Glutamatergic neuron (in vitro differentiated cells): ENCODE measurements at regions not wholly inside any gene's neighbourhood (a gene's known extent, or its start where the extent isn't known, plus 50 kb on each side); places are given as distances from the start of the nearest gene placed in this dataset.
A peak's percentile ranks its signal among the peaks of the same experiment; 100 is the strongest.

Experiments
- DNase-seq: peaks from one replicate; pipeline ENCODE4 v3.0.0; 2022
- H3K27ac Mint-ChIP-seq: one replicate; pipeline ENCODE4 v1.8.0; 2020; ENCODE audit warnings: mild to moderate bottlenecking, mixed read lengths, inconsistent platforms; ENCODE audit not compliant: unreplicated experiment
- H3K27me3 Mint-ChIP-seq: one replicate; pipeline ENCODE4 v1.8.0; 2020; ENCODE audit warnings: mild to moderate bottlenecking, moderate library complexity, mixed read lengths, inconsistent platforms; ENCODE audit not compliant: unreplicated experiment
- H3K36me3 Mint-ChIP-seq: one replicate; pipeline ENCODE4 v1.8.0; 2020; ENCODE audit warnings: mild to moderate bottlenecking, mixed read lengths, inconsistent platforms; ENCODE audit not compliant: unreplicated experiment
- H3K4me1 Mint-ChIP-seq: one replicate; pipeline ENCODE4 v1.8.0; 2020; ENCODE audit warnings: mild to moderate bottlenecking, low read depth, mixed read lengths, inconsistent platforms; ENCODE audit not compliant: unreplicated experiment
- H3K4me3 Mint-ChIP-seq: one replicate; pipeline ENCODE4 v1.8.0; 2020; ENCODE audit warnings: mild to moderate bottlenecking, mixed read lengths, inconsistent platforms; ENCODE audit not compliant: unreplicated experiment
- H3K9me3 Mint-ChIP-seq: one replicate; pipeline ENCODE4 v1.8.0; 2020; ENCODE audit warnings: mild to moderate bottlenecking, moderate library complexity, mixed read lengths, inconsistent platforms; ENCODE audit not compliant: unreplicated experiment
- CTCF ChIP-seq: fragments of 200-600 bp; sonication (generic); IDR thresholded peaks from one replicate; pipeline ENCODE4 v1.5.0; 2021; ENCODE audit not compliant: partially characterized antibody, unreplicated experiment

- no peaks in the 10 kb centered on the region for H3K27me3 Mint-ChIP-seq
Observed at GRCh38 chr1:222938986-222939385, 124.1 kb downstream of the DISP1 start.

GRCh38 chr1:222940095-222940494 lies 125.3 kb downstream of the DISP1 start:
- H3K9me3 Mint-ChIP-seq, result no peaks in the 10 kb centered on the region
- H3K27me3 Mint-ChIP-seq, result no peaks in the 10 kb centered on the region
- TF ChIP-seq CTCF, result no peak
- no peak for DNase-seq
- no peak overlapping the region for H3K4me3 Mint-ChIP-seq
- no peaks in the 10 kb centered on the region for H3K36me3 Mint-ChIP-seq
- no peak overlapping the region for H3K27ac Mint-ChIP-seq
- H3K4me1 Mint-ChIP-seq, result peaks cover 6% of the 10 kb centered on the region

More at GRCh38 chr1:222938986-222939385, 124.1 kb downstream of the DISP1 start:
- Mint-ChIP-seq H3K36me3 (no peaks in the 10 kb centered on the region), H3K4me3 (no peak overlapping the region), H3K27ac (no peak overlapping the region), H3K9me3 (no peaks in the 10 kb centered on the region), H3K4me1 (peaks cover 6% of the 10 kb centered on the region)
- DNase-seq, result no peak
- TF ChIP-seq CTCF, result no peak

- no peak overlapping the region for H3K4me3 Mint-ChIP-seq
Observed at GRCh38 chr1:222940906-222941305, 126.1 kb downstream of the DISP1 start.

GRCh38 chr1:222941425-222941824 lies 126.6 kb downstream of the DISP1 start:
- Mint-ChIP-seq H3K27me3 (no peaks in the 10 kb centered on the region), H3K4me3 (no peak overlapping the region), H3K9me3 (no peaks in the 10 kb centered on the region), H3K4me1 (peaks cover 6% of the 10 kb centered on the region), H3K36me3 (no peaks in the 10 kb centered on the region), H3K27ac (peak overlapping the region; percentile 14)
- DNase-seq, result no peak
- no peak for TF ChIP-seq CTCF

More at GRCh38 chr1:222940906-222941305, 126.1 kb downstream of the DISP1 start:
- H3K36me3 Mint-ChIP-seq, result no peaks in the 10 kb centered on the region
- peaks cover 6% of the 10 kb centered on the region for H3K4me1 Mint-ChIP-seq
- DNase-seq, result no peak
- no peaks in the 10 kb centered on the region for H3K27me3 Mint-ChIP-seq
- no peaks in the 10 kb centered on the region for H3K9me3 Mint-ChIP-seq
- TF ChIP-seq CTCF, result no peak
- H3K27ac Mint-ChIP-seq, result no peak overlapping the region

- no peak overlapping the region for H3K4me3 Mint-ChIP-seq
- no peak overlapping the region for H3K27ac Mint-ChIP-seq
- no peaks in the 10 kb centered on the region for H3K9me3 Mint-ChIP-seq
- no peak for TF ChIP-seq CTCF
- no peaks in the 10 kb centered on the region for H3K4me1 Mint-ChIP-seq
- DNase-seq, result no peak
- no peaks in the 10 kb centered on the region for H3K27me3 Mint-ChIP-seq
- peaks cover 5% of the 10 kb centered on the region for H3K36me3 Mint-ChIP-seq
Observed at GRCh38 chr1:222946436-222946835, 131.6 kb downstream of the DISP1 start.
